Activated CD4-positive, CD25-positive, alpha-beta regulatory T cell (primary cell): ENCODE measurements at regions not wholly inside any gene's neighbourhood (a gene's known extent, or its start where the extent isn't known, plus 50 kb on each side); places are given as distances from the start of the nearest gene placed in this dataset.
A peak's percentile ranks its signal among the peaks of the same experiment; 100 is the strongest.
"Not testable (repeated sequence)": the region's sequence is repeated elsewhere in the genome, so short reads cannot be mapped to it uniquely, and the experiment has no call there.

ENCODE experiments used
- DNase-seq, 4 experiments: peaks; one replicate each; lab custom pipeline; 2025; lab: John Stamatoyannopoulos, UW

GRCh38 chr21:17738176-17738953, 80.8 kb downstream of the C21orf91 start:
- no peak for DNase-seq

DNA sequence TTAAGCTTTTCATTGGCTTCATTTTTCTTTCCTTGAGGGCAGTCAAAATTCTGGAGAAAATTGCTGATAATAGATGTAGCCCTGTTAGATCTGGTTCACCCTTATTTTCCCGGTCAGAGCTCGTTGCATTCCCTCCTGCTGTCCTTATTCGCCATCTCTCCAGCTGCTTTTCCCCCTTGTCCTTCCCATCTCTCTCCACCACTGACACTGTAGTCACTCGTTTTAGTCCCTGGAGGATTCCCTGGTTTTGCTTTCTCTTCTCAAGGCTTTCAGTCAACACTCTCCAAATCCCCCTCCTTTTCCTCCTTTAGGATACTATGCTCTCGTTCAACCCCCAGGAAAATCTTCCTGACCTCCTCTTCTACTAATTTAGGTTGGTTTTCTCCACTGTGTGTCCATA, 83.1 kb downstream of the C21orf91 start:
- DNase-seq, result no peak

DNA sequence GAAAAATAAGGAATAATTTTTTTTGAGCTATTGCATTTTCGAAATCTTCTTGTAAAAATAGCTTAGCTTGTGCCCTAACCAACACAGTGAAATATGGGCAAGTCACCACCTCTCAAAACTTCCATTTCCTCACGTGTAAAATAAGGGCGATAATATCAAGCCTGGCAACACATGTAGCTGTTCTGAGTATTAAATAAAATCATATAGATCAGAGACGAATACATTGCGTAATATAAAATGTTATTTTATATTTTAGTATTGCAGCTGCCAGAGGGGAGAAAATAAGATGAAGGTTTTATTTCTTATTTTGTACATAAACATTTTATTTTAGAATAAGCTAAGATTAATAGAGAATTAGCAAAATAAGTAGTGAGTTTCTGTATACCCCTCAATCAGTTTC, 85.9 kb downstream of the C21orf91 start:
- no peak for DNase-seq

DNA sequence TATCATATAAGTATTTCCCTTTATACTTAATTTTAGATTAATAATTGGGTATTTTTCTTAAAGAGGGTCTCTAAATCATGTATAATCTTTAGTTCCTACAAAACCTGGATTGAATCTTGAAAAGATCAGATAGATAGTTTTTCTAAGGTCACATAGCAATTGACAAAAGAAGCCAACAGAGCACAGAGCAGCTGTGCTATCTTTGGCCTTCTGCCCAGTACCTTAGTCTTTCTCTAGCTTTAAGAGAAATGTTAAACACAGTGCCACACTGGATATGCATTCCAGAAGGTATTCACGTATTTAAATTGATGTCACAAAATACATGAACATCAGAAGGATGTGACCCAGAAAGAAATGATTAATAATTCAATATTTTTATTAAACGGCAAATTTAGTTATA, 86.8 kb downstream of the C21orf91 start:
- DNase-seq, result no peak

DNA sequence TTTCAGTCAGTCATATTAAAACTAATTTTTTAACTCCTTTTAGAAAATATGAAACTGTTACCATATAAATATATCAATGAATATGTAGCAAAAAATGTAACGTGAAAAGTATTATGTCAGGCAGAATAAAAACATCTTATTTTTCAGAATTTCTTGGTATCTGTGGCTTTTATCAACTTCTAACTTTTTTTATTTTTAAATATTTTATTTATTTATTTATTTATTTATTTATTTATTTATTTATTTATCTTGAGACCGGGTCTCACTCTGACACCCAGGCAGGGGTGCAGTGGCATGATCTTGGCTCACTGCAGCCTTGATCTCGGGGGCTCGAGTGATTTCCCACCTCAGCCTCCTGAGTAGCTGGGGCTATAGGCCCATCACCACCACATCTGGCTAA, 87.6 kb downstream of the C21orf91 start:
- no peak for DNase-seq

DNA sequence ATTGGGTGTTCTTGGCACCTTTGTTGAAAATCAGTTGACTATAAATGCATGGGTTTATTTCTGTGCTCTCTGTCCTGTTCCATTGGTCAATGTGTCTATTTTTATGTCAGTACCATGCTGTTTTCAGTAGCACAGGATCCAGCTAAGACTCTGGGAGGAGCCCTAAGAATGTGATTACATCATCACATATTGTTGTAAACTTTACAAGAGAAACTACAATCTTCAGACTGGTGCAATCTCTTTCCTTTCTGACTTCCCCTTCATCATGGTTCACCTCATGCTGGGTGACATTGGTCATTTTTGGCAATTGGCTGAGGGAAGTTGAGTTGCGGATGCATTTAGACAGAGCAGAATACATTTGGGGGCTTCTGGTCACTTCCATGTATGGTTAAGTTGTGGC, 88.4 kb downstream of the C21orf91 start:
- no peak for DNase-seq

- DNase-seq, result no peak
Measured at GRCh38 chr21:17729455-17729854, 89.7 kb downstream of the C21orf91 start.

DNA sequence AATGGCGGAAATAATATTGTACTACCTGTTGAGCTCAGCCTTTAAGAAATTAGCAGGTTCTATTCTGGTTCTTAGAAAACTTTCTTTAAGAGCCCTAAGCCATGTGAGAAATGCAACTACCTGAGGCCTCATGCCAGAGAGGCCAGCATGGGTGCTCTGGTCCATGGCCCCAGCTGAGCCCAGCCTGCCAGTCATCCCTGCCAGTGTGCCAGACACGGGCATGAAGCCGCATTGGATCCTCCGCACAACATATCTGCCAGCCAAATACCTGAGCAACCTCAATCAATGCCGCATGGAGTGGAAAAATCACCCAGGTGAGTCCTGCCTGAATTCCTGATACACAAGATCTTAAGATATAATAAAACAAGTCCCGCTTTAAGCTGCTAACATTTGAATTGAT, 91.8 kb downstream of the C21orf91 start:
- DNase-seq, result no peak

- no peak for DNase-seq
Measured at GRCh38 chr21:17726047-17726829, 92.9 kb downstream of the C21orf91 start.

DNA sequence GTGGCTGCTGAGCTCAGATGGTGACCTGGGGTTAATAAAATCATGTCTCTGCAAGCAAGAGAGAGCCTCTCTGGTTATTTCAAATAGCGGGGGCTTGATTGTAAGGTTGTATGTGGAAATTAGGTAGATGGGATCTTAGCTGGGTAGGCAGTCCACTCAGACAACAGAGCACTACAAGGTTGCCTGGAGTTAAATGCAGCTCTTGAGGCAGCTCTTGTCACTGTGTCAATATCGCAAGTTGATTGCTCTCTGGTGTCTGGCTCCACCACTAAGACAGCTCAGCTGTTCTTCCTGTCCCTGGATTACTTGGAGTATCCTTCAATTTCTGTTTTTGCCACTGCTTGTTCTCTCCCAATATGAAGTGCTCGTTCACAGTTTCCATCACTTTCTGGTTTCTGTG, 93.8 kb downstream of the C21orf91 start:
- DNase-seq, result no peak

GRCh38 chr21:17712887-17713286, 100.2 kb upstream of the BTG3 start:
- no peak for DNase-seq

DNA sequence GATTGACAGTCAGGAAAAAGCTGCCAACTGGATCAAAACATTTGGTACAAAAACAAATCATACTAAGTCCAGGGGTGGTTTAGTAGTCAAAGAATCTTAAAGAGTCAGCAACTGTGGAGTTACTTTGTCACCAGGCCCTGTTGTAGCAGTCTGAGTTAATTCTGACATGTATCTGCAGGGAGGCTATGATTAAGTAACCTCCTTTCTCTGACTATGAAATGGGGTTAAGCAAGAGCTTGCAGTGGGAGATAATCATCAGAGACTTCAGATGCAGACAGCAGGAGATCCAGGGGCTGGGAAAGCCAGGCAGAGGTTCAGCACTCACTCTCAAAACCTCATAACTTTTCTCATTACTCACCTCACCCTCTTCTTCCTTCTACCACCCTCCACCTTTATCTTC, 99.2 kb upstream of the BTG3 start:
- no peak for DNase-seq

- no peak for DNase-seq
Measured at GRCh38 chr21:17709266-17709611, 96.5 kb upstream of the BTG3 start.

DNA sequence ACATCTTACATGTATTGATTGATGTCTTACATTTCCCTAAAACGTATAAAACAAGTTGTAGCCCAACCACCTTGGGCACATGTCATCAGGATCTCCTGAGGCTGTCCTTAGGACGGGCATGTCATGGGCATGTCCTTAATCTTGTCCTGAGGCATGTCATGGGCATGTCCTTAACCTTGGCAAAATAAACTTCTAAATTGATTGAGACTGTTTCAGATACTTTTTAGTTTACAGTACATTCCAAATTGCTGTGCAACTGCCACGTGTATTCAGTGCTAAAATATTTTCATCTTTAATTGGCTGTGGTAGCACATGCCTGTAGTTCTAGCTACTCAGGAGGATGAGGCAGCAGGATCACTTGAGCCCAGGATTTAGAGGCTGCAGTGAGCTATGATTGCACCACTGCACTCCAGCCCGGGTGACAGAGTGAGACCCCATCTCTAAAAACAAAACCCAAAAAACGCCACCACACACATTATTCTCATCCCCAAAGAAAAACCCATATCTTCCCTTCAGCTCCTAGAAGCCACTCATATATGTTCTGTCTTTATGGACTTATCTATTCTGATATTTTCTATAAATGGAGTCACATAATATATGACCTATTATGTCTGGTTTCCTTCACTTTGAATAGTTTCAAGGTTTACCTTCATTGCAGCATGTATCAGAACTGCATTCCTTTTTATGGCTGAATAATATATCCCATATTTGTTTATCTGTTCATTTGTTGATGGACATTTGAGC, 96.0 kb upstream of the BTG3 start:
- no peak for DNase-seq

DNA sequence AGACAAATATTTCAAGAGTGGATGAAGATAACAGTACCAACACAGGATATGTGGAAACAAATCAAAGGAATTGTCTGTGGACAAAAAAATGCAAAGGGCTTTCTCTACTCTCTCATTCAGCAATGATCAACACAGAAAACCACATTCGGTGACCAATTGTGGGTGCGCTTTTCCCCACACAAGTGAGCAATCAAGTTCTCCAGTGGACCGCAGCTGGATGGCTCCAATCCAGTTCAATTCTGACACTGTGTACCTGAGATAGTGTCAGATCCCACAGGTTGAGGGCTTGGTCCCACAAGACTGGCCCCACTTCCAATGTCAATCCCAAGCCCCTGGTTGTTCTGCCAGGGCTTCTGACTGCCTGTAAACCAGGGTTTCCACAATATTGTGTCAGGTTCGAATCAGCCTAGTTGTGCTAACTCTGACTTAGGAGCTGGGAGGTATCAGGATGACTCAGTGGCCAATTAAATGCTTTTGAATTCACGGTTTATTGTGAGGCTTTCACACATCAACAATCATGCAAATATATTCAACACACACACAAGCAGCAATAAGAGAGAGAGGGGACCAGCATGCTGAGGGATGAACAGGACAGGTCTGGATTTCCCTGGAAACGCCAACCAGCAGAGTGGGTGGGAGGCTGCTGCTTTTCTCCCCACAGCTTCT, 87.0 kb upstream of the BTG3 start:
- no peak for DNase-seq

GRCh38 chr21:17697473-17697872, 84.8 kb upstream of the BTG3 start:
- no peak for DNase-seq

GRCh38 chr21:17694416-17694815, 81.7 kb upstream of the BTG3 start:
- not testable (repeated sequence) for DNase-seq

- no peak for DNase-seq
Measured at GRCh38 chr21:17693801-17694200, 81.1 kb upstream of the BTG3 start.

- DNase-seq, result no peak
Measured at GRCh38 chr21:17690078-17690494, 77.4 kb upstream of the BTG3 start.

- peak; percentile 5 to 34 (median 14) for DNase-seq
Measured at GRCh38 chr21:17688912-17689874, 76.5 kb upstream of the BTG3 start.

DNA sequence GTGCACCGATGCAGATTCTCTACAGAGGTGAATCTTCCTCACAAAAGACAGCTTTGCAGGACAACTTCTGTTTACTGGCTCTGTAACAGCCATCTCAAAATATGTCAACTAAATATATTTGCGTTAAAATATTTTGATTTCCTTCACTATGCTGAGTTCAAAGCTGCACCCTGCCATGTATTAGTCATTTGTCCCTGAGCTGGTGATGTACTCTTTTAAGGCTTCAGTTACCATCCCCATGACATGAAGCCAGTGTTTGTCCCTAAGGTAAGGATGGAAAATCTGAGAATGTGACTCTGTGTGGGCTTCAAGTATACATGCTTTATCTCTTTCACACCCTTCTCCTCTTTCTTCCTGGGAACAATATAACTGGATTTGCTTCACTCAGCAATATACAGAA, 70.2 kb upstream of the BTG3 start:
- DNase-seq, result no peak
